H9 (cell line): ENCODE measurements at regions not wholly inside any gene's neighbourhood (a gene's known extent, or its start where the extent isn't known, plus 50 kb on each side); places are given as distances from the start of the nearest gene placed in this dataset.

ENCODE experiments used
- DNase-seq: peaks from one replicate; pipeline ENCODE4 v3.0.0-alpha.2; 2017
- H2AFZ ChIP-seq: one replicate; pipeline ENCODE4 v1.6.1; 2013; ENCODE audit warnings: mild to moderate bottlenecking, low read length, control low read depth, moderate library complexity
- H2AK5ac ChIP-seq: 2 replicates; pipeline ENCODE4 v1.6.1; 2013; ENCODE audit warnings: low read length, control low read depth, mixed read lengths; ENCODE audit not compliant: insufficient read length
- H2BK120ac ChIP-seq: one replicate; pipeline ENCODE4 v1.6.1; 2013; ENCODE audit warnings: low read depth, mild to moderate bottlenecking, low read length, control low read depth, inconsistent platforms; ENCODE audit not compliant: poor library complexity, severe bottlenecking
- H2BK12ac ChIP-seq: 2 replicates; pipeline ENCODE4 v1.6.1; 2013; ENCODE audit warnings: low read length, control low read depth, mixed read lengths, low read depth; ENCODE audit not compliant: insufficient read length
- H2BK15ac ChIP-seq: 2 replicates; pipeline ENCODE4 v1.6.1; 2013; ENCODE audit warnings: low read depth, low read length, control low read depth
- H2BK20ac ChIP-seq: one replicate; pipeline ENCODE4 v1.6.1; 2013; ENCODE audit warnings: low read depth, mild to moderate bottlenecking, low read length, control low read depth, inconsistent platforms; ENCODE audit not compliant: poor library complexity, severe bottlenecking
- H2BK5ac ChIP-seq: 2 replicates; pipeline ENCODE4 v1.6.1; 2013; ENCODE audit warnings: low read length, control low read depth, mixed read lengths; ENCODE audit not compliant: insufficient read length
- H3K14ac ChIP-seq: 2 replicates; pipeline ENCODE4 v1.6.1; 2013; ENCODE audit warnings: low read length, control low read depth; ENCODE audit not compliant: insufficient read depth
- H3K18ac ChIP-seq: 2 replicates; pipeline ENCODE4 v1.6.1; 2013; ENCODE audit warnings: low read depth, mild to moderate bottlenecking, mixed read lengths, low read length, control low read depth; ENCODE audit not compliant: insufficient read length
- H3K23ac ChIP-seq: 2 replicates; pipeline ENCODE4 v1.6.1; 2013; ENCODE audit warnings: low read length, control low read depth, mixed read lengths, low read depth; ENCODE audit not compliant: insufficient read length
- H3K23me2 ChIP-seq: 2 replicates; pipeline ENCODE4 v1.6.1; 2013; ENCODE audit warnings: low read depth, mild to moderate bottlenecking, mixed read lengths, low read length, control low read depth; ENCODE audit not compliant: insufficient read length, poor library complexity, severe bottlenecking
- H3K27ac ChIP-seq: 2 replicates; pipeline ENCODE4 v1.5.1; 2013; ENCODE audit warnings: low read length, control low read depth, mixed read lengths, low read depth; ENCODE audit not compliant: insufficient read length
- H3K27me3 ChIP-seq: 2 replicates; pipeline ENCODE4 v1.6.1; 2013; ENCODE audit warnings: low read length, control low read depth, inconsistent platforms; ENCODE audit not compliant: insufficient read depth
- H3K4ac ChIP-seq: 2 replicates; pipeline ENCODE4 v1.6.1; 2013; ENCODE audit warnings: low read depth, mild to moderate bottlenecking, control low read depth, inconsistent platforms, low read length, moderate library complexity
- H3K4me1 ChIP-seq: 2 replicates; pipeline ENCODE4 v1.6.1; 2013; ENCODE audit warnings: low read length, control low read depth, inconsistent platforms; ENCODE audit not compliant: insufficient read depth
- H3K4me2 ChIP-seq: 2 replicates; pipeline ENCODE4 v1.6.1; 2013; ENCODE audit warnings: low read length, control low read depth, mixed read lengths; ENCODE audit not compliant: insufficient read length, insufficient read depth
- H3K56ac ChIP-seq: 2 replicates; pipeline ENCODE4 v1.6.1; 2013; ENCODE audit warnings: low read depth, mild to moderate bottlenecking, mixed read lengths, low read length, control low read depth; ENCODE audit not compliant: insufficient read length
- H3K79me1 ChIP-seq: 2 replicates; pipeline ENCODE4 v1.6.1; 2013; ENCODE audit warnings: low read depth, mild to moderate bottlenecking, moderate library complexity, low read length, control low read depth, inconsistent platforms; ENCODE audit not compliant: insufficient read depth, poor library complexity, severe bottlenecking
- H3K79me2 ChIP-seq: 2 replicates; pipeline ENCODE4 v1.6.1; 2013; ENCODE audit warnings: low read length, control low read depth, inconsistent platforms; ENCODE audit not compliant: insufficient read depth
- H3K9ac ChIP-seq: 2 replicates; pipeline ENCODE4 v1.6.1; 2013; ENCODE audit warnings: low read length, control low read depth, mixed read lengths; ENCODE audit not compliant: insufficient read length; ENCODE audit errors: extremely low read depth
- H3K9me3 ChIP-seq: one replicate; pipeline ENCODE4 v1.6.1; 2013; ENCODE audit warnings: low read depth, low read length, inconsistent platforms; ENCODE audit not compliant: control insufficient read depth
- H3T11ph ChIP-seq: one replicate; pipeline ENCODE4 v1.6.1; 2013; ENCODE audit warnings: mild to moderate bottlenecking, low read length, control low read depth, inconsistent platforms
- H4K20me1 ChIP-seq: one replicate; pipeline ENCODE4 v1.6.1; 2013; ENCODE audit not compliant: control insufficient read depth, insufficient read length, insufficient read depth
- H4K5ac ChIP-seq: 2 replicates; pipeline ENCODE4 v1.6.1; 2013; ENCODE audit warnings: low read depth, mild to moderate bottlenecking, mixed read lengths, low read length, control low read depth; ENCODE audit not compliant: insufficient read length
- H4K8ac ChIP-seq: replicated peaks from 2 replicates; pipeline ENCODE4 v1.6.1; 2013; ENCODE audit warnings: low read length, control low read depth, mixed read lengths, low read depth; ENCODE audit not compliant: insufficient read length
- H4K91ac ChIP-seq: 2 replicates; pipeline ENCODE4 v1.6.1; 2013; ENCODE audit warnings: low read depth, mild to moderate bottlenecking, moderate library complexity, mixed read lengths, low read length, control low read depth; ENCODE audit not compliant: insufficient read length
- H3K27ac Mint-ChIP-seq, 3 experiments: 2 replicates in 2 of 3; 3 replicates in 1 of 3; pipeline ENCODE4 v1.8.0; 2020 to 2021; ENCODE audit warnings: mixed read lengths in 3 of 3, mild to moderate bottlenecking in 1 of 3, moderate library complexity in 1 of 3
- H3K27me3 Mint-ChIP-seq: 2 replicates; pipeline ENCODE4 v1.8.0; 2021; ENCODE audit warnings: low read depth, mild to moderate bottlenecking, moderate library complexity, mixed read lengths
- H3K36me3 Mint-ChIP-seq, 3 experiments: 2 replicates in 2 of 3; 3 replicates in 1 of 3; pipeline ENCODE4 v1.8.0; 2020 to 2021; ENCODE audit warnings: low read depth in 3 of 3, mixed read lengths in 3 of 3; ENCODE audit not compliant: insufficient read depth in 1 of 3
- H3K4me1 Mint-ChIP-seq, 2 experiments: 2 replicates each; pipeline ENCODE4 v1.8.0; 2020; ENCODE audit warnings: mixed read lengths in 2 of 2
- H3K4me3 Mint-ChIP-seq, 2 experiments: 2 replicates in 1 of 2; 3 replicates in 1 of 2; pipeline ENCODE4 v1.8.0; 2020 to 2021; ENCODE audit warnings: mild to moderate bottlenecking in 2 of 2, mixed read lengths in 2 of 2, moderate library complexity in 1 of 2
- H3K9me3 Mint-ChIP-seq, 2 experiments: 2 replicates in 1 of 2; 3 replicates in 1 of 2; pipeline ENCODE4 v1.8.0; 2020; ENCODE audit warnings: mild to moderate bottlenecking in 2 of 2, mixed read lengths in 2 of 2, moderate library complexity in 1 of 2
- WGBS: extraction: QIAGEN DNeasy Blood & Tissue Kit; methylation state at CpG from one replicate; pipeline ENCODE4 v1.1.7; 2013; ENCODE audit warnings: missing lambda C conversion rate, low lambda C conversion rate, mixed read lengths; ENCODE audit not compliant: insufficient read length; ENCODE audit errors: extremely low coverage; 5-methylcytosine and 5-hydroxymethylcytosine counted together
- TF ChIP-seq, protein P1 (sequence below): fragments of 200-600 bp; sonication (generic); conservative IDR thresholded peaks from 3 replicates; pipeline ENCODE4 v1.8.0; 2021; ENCODE audit warnings: antibody characterized with exemption, mild to moderate bottlenecking

- no CpG with 5 or more reads among the region's 1 CpG for WGBS
- Histone ChIP-seq H4K8ac (no peak overlapping the region), H3K27me3 (no peaks in the 10 kb centered on the region), H3K56ac (no peak overlapping the region), H2AK5ac (no peak overlapping the region), H2BK120ac (no peak overlapping the region), H4K5ac (no peak overlapping the region), H3K23me2 (no peaks in the 10 kb centered on the region), H3K4ac (no peak overlapping the region), H3K4me1 (no peaks in the 10 kb centered on the region; the same call in 1 of the 2 replicates), H4K91ac (no peak overlapping the region), H2BK5ac (no peak overlapping the region), H4K20me1 (no peaks in the 10 kb centered on the region), H3K14ac (no peak overlapping the region), H3K79me1 (no peaks in the 10 kb centered on the region), H3K79me2 (no peaks in the 10 kb centered on the region), H3T11ph (no peak overlapping the region), H3K27ac (no peak overlapping the region), H2BK20ac (no peak overlapping the region), H3K9ac (no peak overlapping the region), H3K23ac (no peak overlapping the region), H2BK12ac (no peak overlapping the region), H3K9me3 (no peaks in the 10 kb centered on the region), H3K18ac (no peak overlapping the region), H2AFZ (no peak overlapping the region), H2BK15ac (no peak overlapping the region), H3K4me2 (no peak overlapping the region)
- peaks cover 2% of the 10 kb centered on the region; the same call in 1 of the 2 replicates for H3K27me3 Mint-ChIP-seq
- no peak overlapping the region for H3K4me3 Mint-ChIP-seq
- no peak overlapping the region for H3K27ac Mint-ChIP-seq
- no peak for DNase-seq
- H3K9me3 Mint-ChIP-seq: peaks cover 0 to 7% of the 10 kb centered on the region in 2 experiments; a peak in 2 of 5 replicates
- peaks cover 16 to 17% of the 10 kb centered on the region in 2 experiments for H3K4me1 Mint-ChIP-seq
- TF ChIP-seq, protein P1, sequence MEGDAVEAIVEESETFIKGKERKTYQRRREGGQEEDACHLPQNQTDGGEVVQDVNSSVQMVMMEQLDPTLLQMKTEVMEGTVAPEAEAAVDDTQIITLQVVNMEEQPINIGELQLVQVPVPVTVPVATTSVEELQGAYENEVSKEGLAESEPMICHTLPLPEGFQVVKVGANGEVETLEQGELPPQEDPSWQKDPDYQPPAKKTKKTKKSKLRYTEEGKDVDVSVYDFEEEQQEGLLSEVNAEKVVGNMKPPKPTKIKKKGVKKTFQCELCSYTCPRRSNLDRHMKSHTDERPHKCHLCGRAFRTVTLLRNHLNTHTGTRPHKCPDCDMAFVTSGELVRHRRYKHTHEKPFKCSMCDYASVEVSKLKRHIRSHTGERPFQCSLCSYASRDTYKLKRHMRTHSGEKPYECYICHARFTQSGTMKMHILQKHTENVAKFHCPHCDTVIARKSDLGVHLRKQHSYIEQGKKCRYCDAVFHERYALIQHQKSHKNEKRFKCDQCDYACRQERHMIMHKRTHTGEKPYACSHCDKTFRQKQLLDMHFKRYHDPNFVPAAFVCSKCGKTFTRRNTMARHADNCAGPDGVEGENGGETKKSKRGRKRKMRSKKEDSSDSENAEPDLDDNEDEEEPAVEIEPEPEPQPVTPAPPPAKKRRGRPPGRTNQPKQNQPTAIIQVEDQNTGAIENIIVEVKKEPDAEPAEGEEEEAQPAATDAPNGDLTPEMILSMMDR: no peak
- no peaks in the 10 kb centered on the region for H3K36me3 Mint-ChIP-seq
Measured at GRCh38 chr5:159743234-159743633, 173.0 kb upstream of the ADRA1B start.
